ENCODE measurements at regions not wholly inside any gene's neighbourhood (a gene's known extent, or its start where the extent isn't known, plus 50 kb on each side); places are given as distances from the start of the nearest gene placed in this dataset.

DNA sequence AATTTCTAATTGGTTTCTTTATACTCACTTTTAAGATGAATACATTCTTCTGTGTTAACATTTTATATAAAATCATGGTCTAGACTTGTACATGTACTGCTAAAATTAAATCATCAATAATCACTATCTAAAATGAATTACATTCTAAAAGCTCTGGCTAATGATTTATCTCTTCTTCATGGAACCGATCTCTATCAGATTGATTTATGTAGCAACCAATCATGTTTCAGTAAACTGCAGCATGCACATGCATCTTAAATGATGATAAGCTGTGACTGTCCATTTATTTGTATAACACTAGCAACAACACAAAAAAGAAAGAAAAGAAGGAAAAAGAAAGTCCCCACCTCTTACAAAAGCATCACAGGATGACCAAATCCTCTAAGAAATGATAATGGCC, 669.2 kb downstream of the NR2F1-AS1 start:
- no peak for TF ChIP-seq POLR2A (IDR thresholded peaks at IDR 0.05; ENCODE audit: extremely low read depth, insufficient read length)
- TF ChIP-seq MYC (IDR thresholded peaks at IDR 0.05; ENCODE audit: low read depth, low read length): no peak
- TF ChIP-seq, protein P1, sequence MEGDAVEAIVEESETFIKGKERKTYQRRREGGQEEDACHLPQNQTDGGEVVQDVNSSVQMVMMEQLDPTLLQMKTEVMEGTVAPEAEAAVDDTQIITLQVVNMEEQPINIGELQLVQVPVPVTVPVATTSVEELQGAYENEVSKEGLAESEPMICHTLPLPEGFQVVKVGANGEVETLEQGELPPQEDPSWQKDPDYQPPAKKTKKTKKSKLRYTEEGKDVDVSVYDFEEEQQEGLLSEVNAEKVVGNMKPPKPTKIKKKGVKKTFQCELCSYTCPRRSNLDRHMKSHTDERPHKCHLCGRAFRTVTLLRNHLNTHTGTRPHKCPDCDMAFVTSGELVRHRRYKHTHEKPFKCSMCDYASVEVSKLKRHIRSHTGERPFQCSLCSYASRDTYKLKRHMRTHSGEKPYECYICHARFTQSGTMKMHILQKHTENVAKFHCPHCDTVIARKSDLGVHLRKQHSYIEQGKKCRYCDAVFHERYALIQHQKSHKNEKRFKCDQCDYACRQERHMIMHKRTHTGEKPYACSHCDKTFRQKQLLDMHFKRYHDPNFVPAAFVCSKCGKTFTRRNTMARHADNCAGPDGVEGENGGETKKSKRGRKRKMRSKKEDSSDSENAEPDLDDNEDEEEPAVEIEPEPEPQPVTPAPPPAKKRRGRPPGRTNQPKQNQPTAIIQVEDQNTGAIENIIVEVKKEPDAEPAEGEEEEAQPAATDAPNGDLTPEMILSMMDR (IDR thresholded peaks at IDR 0.05; ENCODE audit: low read depth, low read length): no peak
- TF ChIP-seq, protein P2, sequence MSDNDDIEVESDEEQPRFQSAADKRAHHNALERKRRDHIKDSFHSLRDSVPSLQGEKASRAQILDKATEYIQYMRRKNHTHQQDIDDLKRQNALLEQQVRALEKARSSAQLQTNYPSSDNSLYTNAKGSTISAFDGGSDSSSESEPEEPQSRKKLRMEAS (IDR thresholded peaks at IDR 0.05; ENCODE audit: low read depth, low read length): no peak
- no peak for DNase-seq (ENCODE audit: low read depth)
- no peak overlapping the region for H3K4me3 ChIP-seq (ENCODE audit: low read depth, low read length)

GRCh38 chr5:92911293-92911692, 669.7 kb downstream of the NR2F1-AS1 start:
- no peak overlapping the region for H3K4me3 ChIP-seq (ENCODE audit: low read depth, low read length)
- no peak for DNase-seq (ENCODE audit: low read depth)
- TF ChIP-seq, protein P1 (IDR thresholded peaks at IDR 0.05; ENCODE audit: low read depth, low read length): no peak
- no peak for TF ChIP-seq MYC (IDR thresholded peaks at IDR 0.05; ENCODE audit: low read depth, low read length)
- TF ChIP-seq, protein P2 (IDR thresholded peaks at IDR 0.05; ENCODE audit: low read depth, low read length): no peak
- no peak for TF ChIP-seq POLR2A (IDR thresholded peaks at IDR 0.05; ENCODE audit: extremely low read depth, insufficient read length)

DNA sequence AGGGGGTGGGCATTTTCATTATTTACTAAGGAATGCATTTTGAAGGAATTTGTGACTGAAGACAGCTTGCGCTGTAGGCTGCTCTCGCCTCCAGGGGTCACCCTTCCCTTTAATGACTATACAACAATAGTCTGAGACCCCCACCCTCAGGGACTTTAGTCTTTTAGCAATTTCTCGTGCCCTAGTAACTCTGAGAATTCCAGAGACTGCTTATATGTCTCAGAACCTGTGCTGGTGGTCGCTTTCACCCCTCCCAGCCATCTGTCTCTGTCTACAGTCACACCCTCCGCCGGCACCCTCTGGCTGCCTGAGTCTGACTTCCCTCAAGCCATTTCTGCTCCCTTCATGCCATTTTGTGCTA, 671.4 kb downstream of the NR2F1-AS1 start:
- TF ChIP-seq MYC (IDR thresholded peaks at IDR 0.05; ENCODE audit: low read depth, low read length) (no peak), POLR2A (IDR thresholded peaks at IDR 0.05; ENCODE audit: extremely low read depth, insufficient read length) (no peak)
- TF ChIP-seq, protein P1 (IDR thresholded peaks at IDR 0.05; ENCODE audit: low read depth, low read length): peak; percentile 48
- peak; percentile 30 for DNase-seq (ENCODE audit: low read depth)
- H3K4me3 ChIP-seq (ENCODE audit: low read depth, low read length): no peak overlapping the region

- H3K4me3 ChIP-seq (ENCODE audit: low read depth, low read length): no peak overlapping the region
- TF ChIP-seq, protein P1 (IDR thresholded peaks at IDR 0.05; ENCODE audit: low read depth, low read length): no peak
- TF ChIP-seq POLR2A (IDR thresholded peaks at IDR 0.05; ENCODE audit: extremely low read depth, insufficient read length): no peak
- TF ChIP-seq, protein P2 (IDR thresholded peaks at IDR 0.05; ENCODE audit: low read depth, low read length): no peak
- no peak for TF ChIP-seq MYC (IDR thresholded peaks at IDR 0.05; ENCODE audit: low read depth, low read length)
- DNase-seq (ENCODE audit: low read depth): no peak
Observed at GRCh38 chr5:92908952-92909601, 671.9 kb downstream of the NR2F1-AS1 start.

GRCh38 chr5:92907938-92908606, 672.9 kb downstream of the NR2F1-AS1 start:
- TF ChIP-seq, protein P2 (IDR thresholded peaks at IDR 0.05; ENCODE audit: low read depth, low read length): no peak
- TF ChIP-seq MYC (IDR thresholded peaks at IDR 0.05; ENCODE audit: low read depth, low read length) (no peak), POLR2A (IDR thresholded peaks at IDR 0.05; ENCODE audit: extremely low read depth, insufficient read length) (no peak)
- TF ChIP-seq, protein P1 (IDR thresholded peaks at IDR 0.05; ENCODE audit: low read depth, low read length): no peak
- no peak overlapping the region for H3K4me3 ChIP-seq (ENCODE audit: low read depth, low read length)
- DNase-seq (ENCODE audit: low read depth): peak; percentile 15

All from NB4 (cell line).